H9 (cell line): ENCODE measurements at regions not wholly inside any gene's neighbourhood (a gene's known extent, or its start where the extent isn't known, plus 50 kb on each side); places are given as distances from the start of the nearest gene placed in this dataset.

Experiments
- DNase-seq: peaks from one replicate; pipeline ENCODE4 v3.0.0-alpha.2; 2017
- H2AFZ ChIP-seq: one replicate; pipeline ENCODE4 v1.6.1; 2013; ENCODE audit warnings: mild to moderate bottlenecking, low read length, control low read depth, moderate library complexity
- H2AK5ac ChIP-seq: 2 replicates; pipeline ENCODE4 v1.6.1; 2013; ENCODE audit warnings: low read length, control low read depth, mixed read lengths; ENCODE audit not compliant: insufficient read length
- H2BK120ac ChIP-seq: one replicate; pipeline ENCODE4 v1.6.1; 2013; ENCODE audit warnings: low read depth, mild to moderate bottlenecking, low read length, control low read depth, inconsistent platforms; ENCODE audit not compliant: poor library complexity, severe bottlenecking
- H2BK12ac ChIP-seq: 2 replicates; pipeline ENCODE4 v1.6.1; 2013; ENCODE audit warnings: low read length, control low read depth, mixed read lengths, low read depth; ENCODE audit not compliant: insufficient read length
- H2BK15ac ChIP-seq: 2 replicates; pipeline ENCODE4 v1.6.1; 2013; ENCODE audit warnings: low read depth, low read length, control low read depth
- H2BK20ac ChIP-seq: one replicate; pipeline ENCODE4 v1.6.1; 2013; ENCODE audit warnings: low read depth, mild to moderate bottlenecking, low read length, control low read depth, inconsistent platforms; ENCODE audit not compliant: poor library complexity, severe bottlenecking
- H2BK5ac ChIP-seq: 2 replicates; pipeline ENCODE4 v1.6.1; 2013; ENCODE audit warnings: low read length, control low read depth, mixed read lengths; ENCODE audit not compliant: insufficient read length
- H3K14ac ChIP-seq: 2 replicates; pipeline ENCODE4 v1.6.1; 2013; ENCODE audit warnings: low read length, control low read depth; ENCODE audit not compliant: insufficient read depth
- H3K18ac ChIP-seq: 2 replicates; pipeline ENCODE4 v1.6.1; 2013; ENCODE audit warnings: low read depth, mild to moderate bottlenecking, mixed read lengths, low read length, control low read depth; ENCODE audit not compliant: insufficient read length
- H3K23ac ChIP-seq: 2 replicates; pipeline ENCODE4 v1.6.1; 2013; ENCODE audit warnings: low read length, control low read depth, mixed read lengths, low read depth; ENCODE audit not compliant: insufficient read length
- H3K23me2 ChIP-seq: 2 replicates; pipeline ENCODE4 v1.6.1; 2013; ENCODE audit warnings: low read depth, mild to moderate bottlenecking, mixed read lengths, low read length, control low read depth; ENCODE audit not compliant: insufficient read length, poor library complexity, severe bottlenecking
- H3K27ac ChIP-seq: 2 replicates; pipeline ENCODE4 v1.5.1; 2013; ENCODE audit warnings: low read length, control low read depth, mixed read lengths, low read depth; ENCODE audit not compliant: insufficient read length
- H3K27me3 ChIP-seq: 2 replicates; pipeline ENCODE4 v1.6.1; 2013; ENCODE audit warnings: low read length, control low read depth, inconsistent platforms; ENCODE audit not compliant: insufficient read depth
- H3K4ac ChIP-seq: 2 replicates; pipeline ENCODE4 v1.6.1; 2013; ENCODE audit warnings: low read depth, mild to moderate bottlenecking, control low read depth, inconsistent platforms, low read length, moderate library complexity
- H3K4me1 ChIP-seq: 2 replicates; pipeline ENCODE4 v1.6.1; 2013; ENCODE audit warnings: low read length, control low read depth, inconsistent platforms; ENCODE audit not compliant: insufficient read depth
- H3K4me2 ChIP-seq: 2 replicates; pipeline ENCODE4 v1.6.1; 2013; ENCODE audit warnings: low read length, control low read depth, mixed read lengths; ENCODE audit not compliant: insufficient read length, insufficient read depth
- H3K56ac ChIP-seq: 2 replicates; pipeline ENCODE4 v1.6.1; 2013; ENCODE audit warnings: low read depth, mild to moderate bottlenecking, mixed read lengths, low read length, control low read depth; ENCODE audit not compliant: insufficient read length
- H3K79me1 ChIP-seq: 2 replicates; pipeline ENCODE4 v1.6.1; 2013; ENCODE audit warnings: low read depth, mild to moderate bottlenecking, moderate library complexity, low read length, control low read depth, inconsistent platforms; ENCODE audit not compliant: insufficient read depth, poor library complexity, severe bottlenecking
- H3K79me2 ChIP-seq: 2 replicates; pipeline ENCODE4 v1.6.1; 2013; ENCODE audit warnings: low read length, control low read depth, inconsistent platforms; ENCODE audit not compliant: insufficient read depth
- H3K9ac ChIP-seq: 2 replicates; pipeline ENCODE4 v1.6.1; 2013; ENCODE audit warnings: low read length, control low read depth, mixed read lengths; ENCODE audit not compliant: insufficient read length; ENCODE audit errors: extremely low read depth
- H3K9me3 ChIP-seq: one replicate; pipeline ENCODE4 v1.6.1; 2013; ENCODE audit warnings: low read depth, low read length, inconsistent platforms; ENCODE audit not compliant: control insufficient read depth
- H3T11ph ChIP-seq: one replicate; pipeline ENCODE4 v1.6.1; 2013; ENCODE audit warnings: mild to moderate bottlenecking, low read length, control low read depth, inconsistent platforms
- H4K20me1 ChIP-seq: one replicate; pipeline ENCODE4 v1.6.1; 2013; ENCODE audit not compliant: control insufficient read depth, insufficient read length, insufficient read depth
- H4K5ac ChIP-seq: 2 replicates; pipeline ENCODE4 v1.6.1; 2013; ENCODE audit warnings: low read depth, mild to moderate bottlenecking, mixed read lengths, low read length, control low read depth; ENCODE audit not compliant: insufficient read length
- H4K8ac ChIP-seq: replicated peaks from 2 replicates; pipeline ENCODE4 v1.6.1; 2013; ENCODE audit warnings: low read length, control low read depth, mixed read lengths, low read depth; ENCODE audit not compliant: insufficient read length
- H4K91ac ChIP-seq: 2 replicates; pipeline ENCODE4 v1.6.1; 2013; ENCODE audit warnings: low read depth, mild to moderate bottlenecking, moderate library complexity, mixed read lengths, low read length, control low read depth; ENCODE audit not compliant: insufficient read length
- H3K27ac Mint-ChIP-seq, 3 experiments: 2 replicates in 2 of 3; 3 replicates in 1 of 3; pipeline ENCODE4 v1.8.0; 2020 to 2021; ENCODE audit warnings: mixed read lengths in 3 of 3, mild to moderate bottlenecking in 1 of 3, moderate library complexity in 1 of 3
- H3K27me3 Mint-ChIP-seq: 2 replicates; pipeline ENCODE4 v1.8.0; 2021; ENCODE audit warnings: low read depth, mild to moderate bottlenecking, moderate library complexity, mixed read lengths
- H3K36me3 Mint-ChIP-seq, 3 experiments: 2 replicates in 2 of 3; 3 replicates in 1 of 3; pipeline ENCODE4 v1.8.0; 2020 to 2021; ENCODE audit warnings: low read depth in 3 of 3, mixed read lengths in 3 of 3; ENCODE audit not compliant: insufficient read depth in 1 of 3
- H3K4me1 Mint-ChIP-seq, 2 experiments: 2 replicates each; pipeline ENCODE4 v1.8.0; 2020; ENCODE audit warnings: mixed read lengths in 2 of 2
- H3K4me3 Mint-ChIP-seq, 2 experiments: 2 replicates in 1 of 2; 3 replicates in 1 of 2; pipeline ENCODE4 v1.8.0; 2020 to 2021; ENCODE audit warnings: mild to moderate bottlenecking in 2 of 2, mixed read lengths in 2 of 2, moderate library complexity in 1 of 2
- H3K9me3 Mint-ChIP-seq, 2 experiments: 2 replicates in 1 of 2; 3 replicates in 1 of 2; pipeline ENCODE4 v1.8.0; 2020; ENCODE audit warnings: mild to moderate bottlenecking in 2 of 2, mixed read lengths in 2 of 2, moderate library complexity in 1 of 2
- WGBS: extraction: QIAGEN DNeasy Blood & Tissue Kit; methylation state at CpG from one replicate; pipeline ENCODE4 v1.1.7; 2013; ENCODE audit warnings: missing lambda C conversion rate, low lambda C conversion rate, mixed read lengths; ENCODE audit not compliant: insufficient read length; ENCODE audit errors: extremely low coverage; 5-methylcytosine and 5-hydroxymethylcytosine counted together
- TF ChIP-seq, protein P1 (sequence below): fragments of 200-600 bp; sonication (generic); conservative IDR thresholded peaks from 3 replicates; pipeline ENCODE4 v1.8.0; 2021; ENCODE audit warnings: antibody characterized with exemption, mild to moderate bottlenecking

GRCh38 chr13:106354961-106355360 lies 180.5 kb downstream of the EFNB2 start:
- no peak overlapping the region for H3K14ac ChIP-seq
- H3K79me2 ChIP-seq: no peaks in the 10 kb centered on the region
- H4K8ac ChIP-seq: no peak overlapping the region
- no peak overlapping the region for H3K27ac ChIP-seq
- no peak overlapping the region for H2BK15ac ChIP-seq
- no peak overlapping the region for H3T11ph ChIP-seq
- H3K27me3 ChIP-seq: no peaks in the 10 kb centered on the region
- H2AK5ac ChIP-seq: no peak overlapping the region
- H3K4me1 Mint-ChIP-seq: peaks cover 25 to 28% of the 10 kb centered on the region in 2 experiments
- no peaks in the 10 kb centered on the region; the same call in 1 of the 2 replicates for H3K4me1 ChIP-seq
- no peak overlapping the region for H2BK5ac ChIP-seq
- H3K36me3 Mint-ChIP-seq: no peaks in the 10 kb centered on the region; a peak in 1 of 7 replicates
- H2AFZ ChIP-seq: no peak overlapping the region
- no peak overlapping the region for H3K9ac ChIP-seq
- no peak overlapping the region for H3K23ac ChIP-seq
- no peak overlapping the region for H2BK12ac ChIP-seq
- no peak for DNase-seq
- WGBS: no CpG with 5 or more reads among the region's 3 CpGs
- no peaks in the 10 kb centered on the region for H3K23me2 ChIP-seq
- H4K5ac ChIP-seq: no peak overlapping the region
- H2BK120ac ChIP-seq: no peak overlapping the region
- no peak overlapping the region for H4K91ac ChIP-seq
- no peak overlapping the region for H3K4ac ChIP-seq
- no peaks in the 10 kb centered on the region for H4K20me1 ChIP-seq
- H3K27me3 Mint-ChIP-seq: peaks cover 12% of the 10 kb centered on the region
- no peak overlapping the region for H3K4me2 ChIP-seq
- no peaks in the 10 kb centered on the region for H3K9me3 ChIP-seq
- peaks cover 0 to 4% of the 10 kb centered on the region in 2 experiments; a peak in 1 of 5 replicates for H3K9me3 Mint-ChIP-seq
- no peak overlapping the region for H2BK20ac ChIP-seq
- no peak overlapping the region for H3K18ac ChIP-seq
- TF ChIP-seq, protein P1, sequence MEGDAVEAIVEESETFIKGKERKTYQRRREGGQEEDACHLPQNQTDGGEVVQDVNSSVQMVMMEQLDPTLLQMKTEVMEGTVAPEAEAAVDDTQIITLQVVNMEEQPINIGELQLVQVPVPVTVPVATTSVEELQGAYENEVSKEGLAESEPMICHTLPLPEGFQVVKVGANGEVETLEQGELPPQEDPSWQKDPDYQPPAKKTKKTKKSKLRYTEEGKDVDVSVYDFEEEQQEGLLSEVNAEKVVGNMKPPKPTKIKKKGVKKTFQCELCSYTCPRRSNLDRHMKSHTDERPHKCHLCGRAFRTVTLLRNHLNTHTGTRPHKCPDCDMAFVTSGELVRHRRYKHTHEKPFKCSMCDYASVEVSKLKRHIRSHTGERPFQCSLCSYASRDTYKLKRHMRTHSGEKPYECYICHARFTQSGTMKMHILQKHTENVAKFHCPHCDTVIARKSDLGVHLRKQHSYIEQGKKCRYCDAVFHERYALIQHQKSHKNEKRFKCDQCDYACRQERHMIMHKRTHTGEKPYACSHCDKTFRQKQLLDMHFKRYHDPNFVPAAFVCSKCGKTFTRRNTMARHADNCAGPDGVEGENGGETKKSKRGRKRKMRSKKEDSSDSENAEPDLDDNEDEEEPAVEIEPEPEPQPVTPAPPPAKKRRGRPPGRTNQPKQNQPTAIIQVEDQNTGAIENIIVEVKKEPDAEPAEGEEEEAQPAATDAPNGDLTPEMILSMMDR: no peak
- H3K56ac ChIP-seq: no peak overlapping the region
- no peak overlapping the region for H3K27ac Mint-ChIP-seq
- no peak overlapping the region for H3K4me3 Mint-ChIP-seq
- H3K79me1 ChIP-seq: no peaks in the 10 kb centered on the region
